ENCODE measurements at regions not wholly inside any gene's neighbourhood (a gene's known extent, or its start where the extent isn't known, plus 50 kb on each side); places are given as distances from the start of the nearest gene placed in this dataset.

DNA sequence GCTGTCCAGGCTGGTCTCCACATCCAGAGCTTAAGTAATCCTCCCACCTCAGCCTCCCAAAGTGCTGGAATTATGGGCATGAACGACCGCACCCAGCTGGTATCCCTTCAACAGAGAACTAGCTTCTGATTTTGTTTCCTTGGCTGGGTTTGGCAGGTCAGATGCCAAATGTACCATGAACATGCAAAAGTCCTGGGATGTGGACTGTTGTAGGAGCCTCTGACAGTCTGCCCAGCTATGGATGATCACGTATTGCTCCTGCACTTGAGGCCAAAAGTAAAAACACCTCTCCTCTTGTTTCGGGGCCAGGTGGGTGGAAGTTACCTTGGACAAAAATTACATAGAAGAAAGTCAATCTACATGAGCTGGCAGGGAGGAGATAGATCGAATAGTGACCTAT, 699.5 kb downstream of the TYW1 start:
- H3K36me3 ChIP-seq (ENCODE audit: control insufficient read depth in 3 of 3, insufficient read depth in 2 of 3, low read depth in 1 of 3, low read length in 3 of 3), result no peaks in the 10 kb centered on the region
- H3K27ac ChIP-seq (ENCODE audit: low read depth in 1 of 3, low read length in 2 of 3), result no peak overlapping the region
- WGBS, 3 donors, result 78 to 82% (median 81%) methylated on average over 5 of the region's 5 CpGs
- no peak for DNase-seq
- no peak overlapping the region for H3K4me3 ChIP-seq (ENCODE audit: low read depth in 1 of 3, low read length in 3 of 3)
- H3K4me1 ChIP-seq (ENCODE audit: control insufficient read depth in 3 of 3, insufficient read depth in 2 of 3, low read depth in 1 of 3, low read length in 2 of 3), result no peaks in the 10 kb centered on the region
- H3K27me3 ChIP-seq (ENCODE audit: control insufficient read depth in 3 of 3, insufficient read depth in 3 of 3, low read length in 3 of 3), result no peaks in the 10 kb centered on the region
- no peak for FAIRE-seq
- H3K9me3 ChIP-seq (ENCODE audit: control insufficient read depth in 2 of 2, insufficient read depth in 1 of 2, low read depth in 1 of 2, low read length in 1 of 2), result no peaks in the 10 kb centered on the region

DNA sequence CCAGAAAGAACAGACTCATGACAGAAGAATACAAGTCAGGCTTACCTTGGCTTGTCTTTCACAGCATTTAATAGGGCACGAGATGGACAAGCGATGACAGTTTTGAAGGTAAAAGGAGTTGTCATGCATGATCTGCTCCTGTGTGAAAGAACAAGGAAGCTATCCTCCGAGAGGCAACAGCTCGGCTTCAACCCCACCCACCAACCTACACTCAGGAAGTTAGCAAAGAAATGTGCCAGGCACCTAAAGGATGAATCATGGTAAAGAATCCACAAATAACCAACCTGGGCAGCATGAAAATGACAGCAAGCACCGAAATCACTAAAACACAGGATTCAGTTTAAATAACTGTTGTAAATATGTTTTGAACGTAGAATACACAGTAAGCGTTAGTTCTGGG, 700.2 kb downstream of the TYW1 start:
- DNase-seq (no peak), FAIRE-seq (no peak)
- Histone ChIP-seq H3K36me3 (ENCODE audit: control insufficient read depth in 3 of 3, insufficient read depth in 2 of 3, low read depth in 1 of 3, low read length in 3 of 3) (no peaks in the 10 kb centered on the region), H3K27ac (ENCODE audit: low read depth in 1 of 3, low read length in 2 of 3) (no peak overlapping the region), H3K4me1 (ENCODE audit: control insufficient read depth in 3 of 3, insufficient read depth in 2 of 3, low read depth in 1 of 3, low read length in 2 of 3) (no peaks in the 10 kb centered on the region), H3K27me3 (ENCODE audit: control insufficient read depth in 3 of 3, insufficient read depth in 3 of 3, low read length in 3 of 3) (no peaks in the 10 kb centered on the region), H3K9me3 (ENCODE audit: control insufficient read depth in 2 of 2, insufficient read depth in 1 of 2, low read depth in 1 of 2, low read length in 1 of 2) (no peaks in the 10 kb centered on the region), H3K4me3 (ENCODE audit: low read depth in 1 of 3, low read length in 3 of 3) (no peak overlapping the region)
- whole genome bisulfite sequencing, 3 donors, result 74 to 79% (median 76%) methylated on average over 7 of the region's 7 CpGs

DNA sequence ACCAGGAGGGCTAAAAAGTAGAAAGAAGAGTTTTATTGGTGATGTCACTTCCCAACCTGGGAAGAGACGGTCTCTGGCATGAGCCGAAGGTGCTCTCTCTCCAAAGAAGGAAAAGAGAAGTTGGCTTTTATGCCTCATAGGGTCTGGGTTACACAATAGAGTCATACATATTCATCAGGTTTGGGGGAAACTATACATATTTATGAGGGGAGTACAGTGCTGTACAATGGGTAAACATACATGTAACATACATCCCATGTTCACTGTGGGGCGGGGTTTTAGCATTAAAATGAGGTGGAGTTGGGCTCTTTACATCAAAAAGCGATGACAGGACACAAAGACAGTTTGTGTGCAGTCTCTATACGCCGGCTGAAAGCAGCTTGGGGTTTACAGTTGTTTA, 701.7 kb downstream of the TYW1 start:
- FAIRE-seq, result no peak
- Histone ChIP-seq H3K9me3 (ENCODE audit: control insufficient read depth in 2 of 2, insufficient read depth in 1 of 2, low read depth in 1 of 2, low read length in 1 of 2) (no peaks in the 10 kb centered on the region), H3K4me1 (ENCODE audit: control insufficient read depth in 3 of 3, insufficient read depth in 2 of 3, low read depth in 1 of 3, low read length in 2 of 3) (no peaks in the 10 kb centered on the region), H3K27me3 (ENCODE audit: control insufficient read depth in 3 of 3, insufficient read depth in 3 of 3, low read length in 3 of 3) (no peaks in the 10 kb centered on the region), H3K36me3 (ENCODE audit: control insufficient read depth in 3 of 3, insufficient read depth in 2 of 3, low read depth in 1 of 3, low read length in 3 of 3) (no peaks in the 10 kb centered on the region), H3K4me3 (ENCODE audit: low read depth in 1 of 3, low read length in 3 of 3) (no peak overlapping the region), H3K27ac (ENCODE audit: low read depth in 1 of 3, low read length in 2 of 3) (no peak overlapping the region)
- WGBS, 3 donors, result 58 to 75% (median 65%) methylated on average over 6 of the region's 6 CpGs
- no peak for DNase-seq

DNA sequence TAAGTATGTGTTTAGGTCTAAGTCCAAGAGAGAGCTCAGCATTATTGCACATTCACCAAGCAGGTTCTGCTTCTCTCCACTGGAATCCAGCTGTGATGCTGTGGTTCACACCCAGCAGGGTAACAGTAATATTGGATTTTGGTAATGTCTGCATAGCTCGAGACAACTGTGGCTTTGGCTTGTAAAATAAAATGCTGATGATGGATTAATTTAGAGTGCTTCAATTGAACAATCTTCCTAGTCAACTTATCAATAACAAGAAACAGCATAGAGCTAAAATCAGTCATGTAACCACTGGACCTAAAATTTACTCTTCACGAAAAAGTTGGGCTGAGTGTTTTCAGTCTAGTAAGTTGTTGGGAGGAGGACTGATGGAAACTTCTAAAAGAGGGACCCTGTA, 709.2 kb downstream of the TYW1 start:
- DNase-seq (no peak), FAIRE-seq (no peak)
- Histone ChIP-seq H3K27ac (ENCODE audit: low read depth in 1 of 3, low read length in 2 of 3) (no peak overlapping the region), H3K36me3 (ENCODE audit: control insufficient read depth in 3 of 3, insufficient read depth in 2 of 3, low read depth in 1 of 3, low read length in 3 of 3) (no peaks in the 10 kb centered on the region), H3K4me3 (ENCODE audit: low read depth in 1 of 3, low read length in 3 of 3) (no peak overlapping the region), H3K4me1 (ENCODE audit: control insufficient read depth in 3 of 3, insufficient read depth in 2 of 3, low read depth in 1 of 3, low read length in 2 of 3) (no peaks in the 10 kb centered on the region), H3K9me3 (ENCODE audit: control insufficient read depth in 2 of 2, insufficient read depth in 1 of 2, low read depth in 1 of 2, low read length in 1 of 2) (peaks cover 0 to 6% of the 10 kb centered on the region in 2 donors), H3K27me3 (ENCODE audit: control insufficient read depth in 3 of 3, insufficient read depth in 3 of 3, low read length in 3 of 3) (no peaks in the 10 kb centered on the region)
- 28 to 64% (median 29%) methylated on average over 2 of the region's 2 CpGs for WGBS, 3 donors

GRCh38 chr7:67711706-67712105, 715.1 kb downstream of the TYW1 start:
- peaks cover 0 to 3% of the 10 kb centered on the region in 2 donors for H3K9me3 ChIP-seq (ENCODE audit: control insufficient read depth in 2 of 2, insufficient read depth in 1 of 2, low read depth in 1 of 2, low read length in 1 of 2)
- H3K27me3 ChIP-seq (ENCODE audit: control insufficient read depth in 3 of 3, insufficient read depth in 3 of 3, low read length in 3 of 3), result no peaks in the 10 kb centered on the region

DNA sequence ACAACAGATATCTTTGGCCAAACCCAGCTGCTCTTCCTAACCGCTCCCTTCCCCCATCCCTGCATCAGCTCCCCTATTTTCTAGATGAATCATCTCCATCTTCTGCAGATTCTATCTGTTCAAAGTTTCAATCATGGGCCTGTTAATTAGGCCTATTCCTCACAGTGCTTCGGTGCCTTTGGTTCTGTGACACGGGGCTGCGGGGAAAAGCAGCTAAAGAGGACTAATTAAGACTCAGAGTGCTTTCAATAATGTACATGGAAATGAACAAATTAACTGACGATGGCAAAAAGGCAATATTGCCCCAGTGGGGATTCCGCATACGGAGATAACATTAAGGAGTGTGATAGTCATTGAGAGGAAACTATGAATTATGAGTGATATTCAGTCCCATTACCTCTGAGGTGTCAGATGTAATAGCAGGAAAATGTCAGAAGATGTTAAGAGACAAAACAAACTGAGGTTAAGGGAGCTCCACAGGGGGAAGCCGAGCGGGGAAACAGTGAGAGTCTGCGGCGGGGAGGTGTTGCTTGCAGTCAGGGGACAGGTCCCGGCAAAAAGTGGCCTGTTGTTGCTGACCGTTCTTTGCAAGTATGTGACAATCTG, 716.9 kb downstream of the TYW1 start:
- H3K4me3 ChIP-seq (ENCODE audit: low read depth in 1 of 3, low read length in 3 of 3), result no peak overlapping the region
- H3K27me3 ChIP-seq (ENCODE audit: control insufficient read depth in 3 of 3, insufficient read depth in 3 of 3, low read length in 3 of 3), result no peaks in the 10 kb centered on the region
- WGBS, 3 donors, result 74 to 80% (median 77%) methylated on average over 13 of the region's 13 CpGs
- H3K4me1 ChIP-seq (ENCODE audit: control insufficient read depth in 3 of 3, insufficient read depth in 2 of 3, low read depth in 1 of 3, low read length in 2 of 3), result no peaks in the 10 kb centered on the region
- no peak for FAIRE-seq
- H3K36me3 ChIP-seq (ENCODE audit: control insufficient read depth in 3 of 3, insufficient read depth in 2 of 3, low read depth in 1 of 3, low read length in 3 of 3), result no peaks in the 10 kb centered on the region
- H3K27ac ChIP-seq (ENCODE audit: low read depth in 1 of 3, low read length in 2 of 3), result no peak overlapping the region
- DNase-seq, result no peak
- peaks cover 0 to 3% of the 10 kb centered on the region in 2 donors for H3K9me3 ChIP-seq (ENCODE audit: control insufficient read depth in 2 of 2, insufficient read depth in 1 of 2, low read depth in 1 of 2, low read length in 1 of 2)

More at GRCh38 chr7:67711706-67712105, 715.1 kb downstream of the TYW1 start:
- no peaks in the 10 kb centered on the region for H3K4me1 ChIP-seq (ENCODE audit: control insufficient read depth in 3 of 3, insufficient read depth in 2 of 3, low read depth in 1 of 3, low read length in 2 of 3)
- no peak for FAIRE-seq
- 73 to 84% (median 75%) methylated on average over 6 of the region's 6 CpGs for WGBS, 3 donors
- no peaks in the 10 kb centered on the region for H3K36me3 ChIP-seq (ENCODE audit: control insufficient read depth in 3 of 3, insufficient read depth in 2 of 3, low read depth in 1 of 3, low read length in 3 of 3)
- DNase-seq, result no peak
- no peak overlapping the region for H3K27ac ChIP-seq (ENCODE audit: low read depth in 1 of 3, low read length in 2 of 3)
- H3K4me3 ChIP-seq (ENCODE audit: low read depth in 1 of 3, low read length in 3 of 3), result no peak overlapping the region

GRCh38 chr7:67716729-67717128, 720.1 kb downstream of the TYW1 start:
- FAIRE-seq (no peak), DNase-seq (no peak)
- WGBS, 3 donors, result 54 to 76% (median 57%) methylated on average over 2 of the region's 2 CpGs
- Histone ChIP-seq H3K36me3 (ENCODE audit: control insufficient read depth in 3 of 3, insufficient read depth in 2 of 3, low read depth in 1 of 3, low read length in 3 of 3) (no peaks in the 10 kb centered on the region), H3K27ac (ENCODE audit: low read depth in 1 of 3, low read length in 2 of 3) (no peak overlapping the region), H3K27me3 (ENCODE audit: control insufficient read depth in 3 of 3, insufficient read depth in 3 of 3, low read length in 3 of 3) (no peaks in the 10 kb centered on the region), H3K4me3 (ENCODE audit: low read depth in 1 of 3, low read length in 3 of 3) (no peak overlapping the region), H3K9me3 (ENCODE audit: control insufficient read depth in 2 of 2, insufficient read depth in 1 of 2, low read depth in 1 of 2, low read length in 1 of 2) (no peaks in the 10 kb centered on the region), H3K4me1 (ENCODE audit: control insufficient read depth in 3 of 3, insufficient read depth in 2 of 3, low read depth in 1 of 3, low read length in 2 of 3) (no peaks in the 10 kb centered on the region)

DNA sequence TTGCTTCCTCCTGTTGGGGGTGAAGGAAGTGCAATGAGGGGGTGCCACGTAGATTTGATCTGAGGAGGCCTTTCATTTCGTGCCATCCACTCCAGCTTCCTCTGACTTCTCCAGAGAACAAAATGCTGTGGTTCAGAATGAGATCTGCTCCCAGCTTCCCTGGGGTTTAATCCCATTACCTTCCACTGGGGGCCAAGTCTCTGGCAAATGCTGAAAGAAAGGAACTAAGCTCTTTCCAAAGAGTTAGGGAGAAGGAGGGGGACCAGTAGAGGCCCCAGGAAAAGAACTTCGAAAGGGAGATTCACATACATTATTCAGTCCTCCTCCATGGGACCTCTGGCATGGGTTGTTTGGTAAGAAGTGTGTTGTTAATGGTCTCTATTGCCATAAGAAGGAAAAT, 727.0 kb downstream of the TYW1 start:
- FAIRE-seq (no peak), DNase-seq (no peak)
- 19 to 26% (median 24%) methylated on average over 3 of the region's 3 CpGs for WGBS, 3 donors
- no peaks in the 10 kb centered on the region for H3K27me3 ChIP-seq (ENCODE audit: control insufficient read depth in 3 of 3, insufficient read depth in 3 of 3, low read length in 3 of 3)
- H3K4me3 ChIP-seq (ENCODE audit: low read depth in 1 of 3, low read length in 3 of 3), result no peak overlapping the region
- H3K9me3 ChIP-seq (ENCODE audit: control insufficient read depth in 2 of 2, insufficient read depth in 1 of 2, low read depth in 1 of 2, low read length in 1 of 2), result no peaks in the 10 kb centered on the region
- no peaks in the 10 kb centered on the region for H3K36me3 ChIP-seq (ENCODE audit: control insufficient read depth in 3 of 3, insufficient read depth in 2 of 3, low read depth in 1 of 3, low read length in 3 of 3)
- H3K27ac ChIP-seq (ENCODE audit: low read depth in 1 of 3, low read length in 2 of 3), result no peak overlapping the region
- H3K4me1 ChIP-seq (ENCODE audit: control insufficient read depth in 3 of 3, insufficient read depth in 2 of 3, low read depth in 1 of 3, low read length in 2 of 3), result no peaks in the 10 kb centered on the region

- Histone ChIP-seq H3K27me3 (ENCODE audit: control insufficient read depth in 3 of 3, insufficient read depth in 3 of 3, low read length in 3 of 3) (no peaks in the 10 kb centered on the region), H3K27ac (ENCODE audit: low read depth in 1 of 3, low read length in 2 of 3) (no peak overlapping the region), H3K4me3 (ENCODE audit: low read depth in 1 of 3, low read length in 3 of 3) (no peak overlapping the region), H3K9me3 (ENCODE audit: control insufficient read depth in 2 of 2, insufficient read depth in 1 of 2, low read depth in 1 of 2, low read length in 1 of 2) (no peaks in the 10 kb centered on the region), H3K4me1 (ENCODE audit: control insufficient read depth in 3 of 3, insufficient read depth in 2 of 3, low read depth in 1 of 3, low read length in 2 of 3) (no peaks in the 10 kb centered on the region), H3K36me3 (ENCODE audit: control insufficient read depth in 3 of 3, insufficient read depth in 2 of 3, low read depth in 1 of 3, low read length in 3 of 3) (no peaks in the 10 kb centered on the region)
- no peak for FAIRE-seq
- WGBS, 3 donors, result 56 to 70% (median 65%) methylated on average over 5 of the region's 5 CpGs
- no peak for DNase-seq
Observed at GRCh38 chr7:67724435-67724834, 727.8 kb downstream of the TYW1 start.

All from small intestine (tissue), 7 donors.